BLaER1 (cell line): ENCODE measurements at regions not wholly inside any gene's neighbourhood (a gene's known extent, or its start where the extent isn't known, plus 50 kb on each side); places are given as distances from the start of the nearest gene placed in this dataset.

Experiments
- H3K27ac ChIP-seq: shearing (Covaris generic); formaldehyde crosslinking; 2 replicates; pipeline ENCODE4 v1.8.1; 2022
- H3K27me3 ChIP-seq: shearing (Covaris generic); formaldehyde crosslinking; 2 replicates; pipeline ENCODE4 v1.8.1; 2022
- H3K36me3 ChIP-seq: shearing (Covaris generic); formaldehyde crosslinking; 2 replicates; pipeline ENCODE4 v1.8.1; 2022
- H3K4me1 ChIP-seq: shearing (Covaris generic); formaldehyde crosslinking; 2 replicates; pipeline ENCODE4 v1.8.1; 2022
- H3K4me2 ChIP-seq: shearing (Covaris generic); formaldehyde crosslinking; 2 replicates; pipeline ENCODE4 v1.8.1; 2022
- H3K4me3 ChIP-seq: shearing (Covaris generic); formaldehyde crosslinking; 2 replicates; pipeline ENCODE4 v1.8.1; 2022
- H3K9ac ChIP-seq: shearing (Covaris generic); formaldehyde crosslinking; 2 replicates; pipeline ENCODE4 v1.8.1; 2022
- H3K9me3 ChIP-seq: shearing (Covaris generic); formaldehyde crosslinking; 2 replicates; pipeline ENCODE4 v1.8.1; 2022
- H4K20me1 ChIP-seq: shearing (Covaris generic); formaldehyde crosslinking; 2 replicates; pipeline ENCODE4 v1.8.1; 2022
- Cebpa-rat ChIP-seq: shearing (Covaris generic); IDR thresholded peaks from 2 replicates; pipeline ENCODE4 v1.8.1; 2022

DNA sequence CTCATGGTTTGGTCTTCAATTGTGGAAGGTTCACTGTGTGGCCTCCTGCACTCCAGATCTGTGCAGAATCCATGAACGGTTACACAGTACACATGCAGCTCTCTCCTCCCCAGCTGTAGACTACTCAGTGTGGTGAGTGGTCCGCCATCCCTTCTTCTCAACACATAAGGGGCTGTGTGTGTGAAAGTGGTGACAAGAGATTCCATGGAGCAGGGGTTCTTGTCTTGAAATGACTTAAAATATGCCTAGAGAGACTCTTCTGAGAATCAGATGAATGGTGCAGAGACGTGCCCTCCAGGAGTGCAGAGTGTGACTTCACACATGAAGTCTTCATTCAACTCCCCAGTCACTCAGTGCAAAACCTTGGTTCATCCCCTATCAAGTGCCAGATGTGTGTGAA is 151.0 kb upstream of the COPS8 start:
- H3K9me3 ChIP-seq: no peaks in the 10 kb centered on the region
- H3K4me2 ChIP-seq: no peak overlapping the region
- H3K27ac ChIP-seq: no peak overlapping the region
- no peak overlapping the region for H3K9ac ChIP-seq
- no peak for TF ChIP-seq Cebpa-rat
- H3K4me1 ChIP-seq: peaks cover 12% of the 10 kb centered on the region
- H3K36me3 ChIP-seq: no peaks in the 10 kb centered on the region
- H3K27me3 ChIP-seq: no peaks in the 10 kb centered on the region
- no peak overlapping the region for H3K4me3 ChIP-seq
- no peaks in the 10 kb centered on the region for H4K20me1 ChIP-seq

DNA sequence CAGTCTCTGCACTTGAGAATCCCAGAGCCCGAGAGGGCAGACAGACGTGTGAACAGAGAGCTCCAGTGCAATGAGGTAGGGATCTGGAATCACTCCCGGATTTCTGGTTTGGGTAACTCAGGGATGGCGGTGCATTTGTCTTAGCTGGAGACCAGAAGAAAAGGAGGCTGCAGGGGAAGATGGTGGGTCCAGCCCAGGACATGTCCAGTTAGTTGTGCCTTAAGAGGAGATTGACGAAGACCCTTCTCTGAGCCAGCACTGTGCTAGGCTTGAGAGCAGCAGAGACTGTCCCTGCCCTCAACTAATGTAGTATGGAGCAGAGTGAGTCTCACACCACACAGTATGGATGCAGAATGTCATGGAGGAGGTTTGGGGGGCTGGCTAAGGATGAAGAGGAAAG is 150.6 kb upstream of the COPS8 start:
- Histone ChIP-seq H3K4me2 (no peak overlapping the region), H3K4me1 (peaks cover 12% of the 10 kb centered on the region), H3K9ac (no peak overlapping the region), H3K27ac (no peak overlapping the region), H3K36me3 (no peaks in the 10 kb centered on the region), H3K4me3 (no peak overlapping the region), H4K20me1 (no peaks in the 10 kb centered on the region), H3K9me3 (no peaks in the 10 kb centered on the region), H3K27me3 (no peaks in the 10 kb centered on the region)
- no peak for TF ChIP-seq Cebpa-rat

DNA sequence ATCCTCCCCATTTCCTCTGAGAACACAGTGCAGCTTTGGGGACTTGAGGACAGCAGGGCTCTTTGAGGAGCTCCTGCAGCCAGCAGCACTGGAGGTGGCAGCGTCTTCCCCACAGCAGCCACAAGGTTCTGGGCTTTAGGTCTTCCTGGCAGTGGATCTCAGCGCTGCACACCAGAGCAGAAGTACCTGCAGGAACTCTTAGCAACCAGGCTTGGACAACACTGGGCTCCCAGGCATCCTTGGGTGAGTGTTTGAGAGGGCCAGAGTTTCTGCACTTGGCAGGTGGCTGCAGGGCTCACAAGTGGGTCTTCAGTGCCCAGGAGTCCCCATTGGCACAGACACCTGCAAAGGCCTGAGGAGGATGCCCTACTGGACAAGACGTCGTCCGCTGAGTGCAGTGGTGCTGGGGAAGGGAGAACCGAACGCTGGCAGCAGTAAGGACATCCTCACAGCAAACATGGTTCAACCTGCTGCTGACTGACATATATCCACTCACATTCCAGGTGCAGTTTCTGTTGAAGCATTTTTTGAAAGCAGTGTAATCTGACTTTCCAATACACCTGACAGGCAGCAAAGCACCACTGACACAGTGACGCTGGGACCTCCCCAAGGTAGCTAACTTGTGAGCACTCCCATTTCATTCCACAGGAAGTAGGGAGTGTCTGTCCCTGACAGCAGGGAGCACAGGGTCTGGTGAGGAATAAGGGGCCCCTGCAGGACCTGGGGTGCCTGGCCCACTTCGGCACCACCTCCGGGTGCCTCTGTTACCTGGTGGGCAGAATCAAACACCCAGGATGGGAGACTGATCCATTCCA is 149.9 kb upstream of the COPS8 start:
- Histone ChIP-seq H3K36me3 (no peaks in the 10 kb centered on the region), H3K4me1 (peaks cover 12% of the 10 kb centered on the region), H3K27ac (no peak overlapping the region), H4K20me1 (no peaks in the 10 kb centered on the region), H3K4me3 (no peak overlapping the region), H3K9ac (no peak overlapping the region), H3K4me2 (no peak overlapping the region), H3K9me3 (no peaks in the 10 kb centered on the region), H3K27me3 (no peaks in the 10 kb centered on the region)
- TF ChIP-seq Cebpa-rat: no peak

DNA sequence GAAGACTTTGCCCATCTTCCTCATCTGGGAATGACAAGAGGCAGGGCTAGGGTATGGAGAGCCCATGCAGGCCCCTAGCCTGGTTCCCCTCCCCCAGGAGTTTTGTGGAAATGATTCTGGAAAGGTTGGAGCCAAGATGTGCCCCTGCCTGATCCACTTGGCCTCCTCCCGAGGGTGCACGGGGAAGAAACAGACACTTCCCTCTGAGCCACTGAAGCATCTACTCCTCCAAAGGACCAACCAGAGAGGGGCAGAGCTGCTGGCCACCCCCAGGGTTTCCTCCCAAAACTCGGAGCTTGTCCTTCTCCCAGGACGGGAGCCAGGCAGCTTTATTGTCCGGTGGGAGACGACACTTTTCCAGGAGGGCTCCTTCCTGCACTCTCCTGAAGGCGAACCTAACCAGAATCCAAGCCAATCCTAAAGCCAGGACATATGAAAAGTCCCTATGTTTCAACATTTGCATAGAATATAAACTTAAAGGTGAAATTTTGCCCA is 149.2 kb upstream of the COPS8 start:
- Histone ChIP-seq H3K27ac (no peak overlapping the region), H3K9me3 (no peaks in the 10 kb centered on the region), H3K9ac (no peak overlapping the region), H3K4me1 (peaks cover 12% of the 10 kb centered on the region), H3K4me3 (no peak overlapping the region), H3K36me3 (no peaks in the 10 kb centered on the region), H4K20me1 (no peaks in the 10 kb centered on the region), H3K4me2 (no peak overlapping the region), H3K27me3 (no peaks in the 10 kb centered on the region)
- TF ChIP-seq Cebpa-rat: no peak

DNA sequence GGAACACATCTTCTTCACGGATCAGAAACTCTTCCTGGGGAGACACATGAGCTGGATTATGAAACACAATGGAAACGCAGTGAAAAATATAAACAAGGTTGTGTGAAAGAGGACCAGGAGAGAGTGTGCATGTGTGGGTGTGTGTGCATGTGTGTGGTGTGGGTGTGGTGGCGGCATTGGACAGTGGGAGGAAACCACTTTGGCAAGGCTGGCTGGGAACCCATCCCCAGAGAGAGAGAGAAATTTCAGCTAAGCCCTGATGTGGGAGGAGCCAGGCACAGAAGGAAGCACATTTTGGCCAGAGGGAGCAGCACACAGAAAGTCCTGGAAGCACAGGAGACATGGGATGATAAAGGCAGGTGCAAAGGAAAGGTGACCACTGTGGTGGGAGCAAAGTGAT is 147.6 kb upstream of the COPS8 start:
- Histone ChIP-seq H3K9ac (no peak overlapping the region), H3K4me3 (no peak overlapping the region), H3K27me3 (no peaks in the 10 kb centered on the region), H3K36me3 (no peaks in the 10 kb centered on the region), H3K4me1 (peaks cover 13% of the 10 kb centered on the region), H3K4me2 (peak overlapping the region; percentile 41), H3K27ac (no peak overlapping the region), H4K20me1 (no peaks in the 10 kb centered on the region), H3K9me3 (no peaks in the 10 kb centered on the region)
- TF ChIP-seq Cebpa-rat: no peak

DNA sequence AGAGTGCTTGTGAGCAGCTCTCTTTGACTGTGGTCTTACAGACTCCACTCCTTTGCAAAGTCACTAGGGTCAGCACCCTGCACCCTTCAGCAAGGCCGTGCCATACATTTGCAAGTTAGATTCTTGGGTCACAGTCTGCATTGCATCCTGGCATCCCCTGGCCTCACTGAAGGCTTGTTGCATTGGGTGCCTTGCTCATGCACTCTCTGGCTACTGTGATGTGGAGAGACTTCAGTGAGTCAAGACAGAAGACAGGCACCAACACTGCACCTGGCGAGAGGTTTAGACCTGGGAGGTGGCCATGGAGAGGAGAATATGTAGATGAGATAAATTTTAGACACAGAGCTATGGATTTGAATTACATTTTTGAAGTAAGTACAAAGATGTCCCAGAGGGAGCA is 146.4 kb upstream of the COPS8 start:
- no peak overlapping the region for H3K9ac ChIP-seq
- H3K36me3 ChIP-seq: no peaks in the 10 kb centered on the region
- no peak for TF ChIP-seq Cebpa-rat
- H3K4me1 ChIP-seq: peaks cover 21% of the 10 kb centered on the region
- no peaks in the 10 kb centered on the region for H3K27me3 ChIP-seq
- no peaks in the 10 kb centered on the region for H3K9me3 ChIP-seq
- no peaks in the 10 kb centered on the region for H4K20me1 ChIP-seq
- H3K4me3 ChIP-seq: no peak overlapping the region
- no peak overlapping the region for H3K27ac ChIP-seq
- H3K4me2 ChIP-seq: no peak overlapping the region

DNA sequence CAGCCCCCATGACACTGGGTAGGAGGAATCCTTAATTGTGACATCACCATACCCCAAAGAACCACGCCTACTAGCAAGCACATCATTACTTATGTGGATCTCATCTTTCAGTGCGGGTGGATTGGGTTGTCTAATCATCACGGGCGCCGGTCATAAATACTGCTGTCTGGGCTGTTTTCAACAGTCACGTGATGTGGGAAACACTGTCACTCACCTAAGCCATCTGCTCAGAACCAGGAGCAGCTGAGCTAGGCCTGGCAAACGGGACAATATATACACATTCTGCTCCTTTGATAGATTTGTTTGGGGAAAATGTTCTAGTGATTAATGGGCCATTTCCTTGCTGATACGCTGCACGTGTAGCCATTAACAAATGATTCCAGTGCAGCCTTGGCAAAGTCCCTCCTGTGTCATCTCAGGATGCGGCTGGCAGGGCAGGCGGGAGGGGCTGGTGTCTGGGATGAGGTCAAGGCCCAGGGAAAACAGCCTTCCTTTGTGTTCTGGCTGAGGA is 145.9 kb upstream of the COPS8 start:
- Histone ChIP-seq H3K36me3 (no peaks in the 10 kb centered on the region), H3K4me3 (no peak overlapping the region), H3K9ac (no peak overlapping the region), H3K4me1 (peaks cover 21% of the 10 kb centered on the region), H3K9me3 (no peaks in the 10 kb centered on the region), H4K20me1 (no peaks in the 10 kb centered on the region), H3K27ac (no peak overlapping the region), H3K27me3 (no peaks in the 10 kb centered on the region), H3K4me2 (no peak overlapping the region)
- no peak for TF ChIP-seq Cebpa-rat

DNA sequence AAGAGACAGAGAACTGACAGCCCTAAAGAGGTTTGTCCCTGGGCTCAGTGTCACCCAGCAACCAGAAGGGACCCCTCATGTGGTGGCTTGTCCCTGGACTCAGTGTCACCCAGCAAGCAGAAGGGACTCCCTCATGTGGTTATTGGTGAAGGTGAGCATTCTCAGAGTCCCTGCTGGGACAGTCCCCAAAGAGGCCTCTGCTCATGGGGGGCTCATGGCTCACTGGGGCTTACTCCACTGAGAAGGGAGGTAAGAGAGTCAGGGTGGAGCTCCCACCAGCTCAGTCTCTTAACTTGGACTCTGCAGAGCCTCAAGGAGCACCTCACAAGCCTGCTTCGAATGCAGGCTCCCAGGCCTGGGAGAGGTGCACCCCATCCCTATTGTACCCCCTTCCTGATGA is 145.2 kb upstream of the COPS8 start:
- no peak for TF ChIP-seq Cebpa-rat
- H3K9ac ChIP-seq: no peak overlapping the region
- H3K27me3 ChIP-seq: no peaks in the 10 kb centered on the region
- no peaks in the 10 kb centered on the region for H4K20me1 ChIP-seq
- no peak overlapping the region for H3K4me2 ChIP-seq
- H3K4me1 ChIP-seq: peaks cover 21% of the 10 kb centered on the region
- no peaks in the 10 kb centered on the region for H3K36me3 ChIP-seq
- H3K27ac ChIP-seq: no peak overlapping the region
- no peaks in the 10 kb centered on the region for H3K9me3 ChIP-seq
- H3K4me3 ChIP-seq: no peak overlapping the region

DNA sequence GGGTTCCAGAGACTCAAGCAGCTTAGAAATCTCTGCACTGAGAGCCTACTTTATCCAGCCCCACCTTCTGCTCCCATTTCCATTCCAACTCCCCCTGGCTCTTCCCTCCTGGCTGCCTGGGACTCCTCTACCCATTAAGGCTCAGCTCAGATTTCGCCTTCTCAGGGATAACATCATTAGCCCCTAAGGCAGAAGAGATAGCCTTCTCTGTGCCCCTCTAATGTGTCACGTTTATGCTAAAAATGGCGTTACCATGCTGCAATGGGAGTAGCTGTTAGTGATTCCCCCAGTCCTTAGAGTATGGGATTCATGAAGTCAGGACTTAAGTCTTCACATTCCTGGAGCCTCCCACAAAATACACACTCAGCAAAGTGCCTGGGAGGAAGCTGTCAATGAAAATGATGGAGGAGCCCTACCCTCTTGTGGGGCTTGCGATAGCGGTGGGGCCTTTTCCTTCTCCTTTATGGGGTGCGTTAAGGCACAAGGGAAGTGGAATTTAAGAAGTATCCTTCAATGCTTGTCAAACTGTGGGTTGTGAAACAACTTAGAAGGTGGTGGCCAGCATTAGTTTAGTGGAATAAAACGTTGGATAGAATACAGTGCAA is 144.7 kb upstream of the COPS8 start:
- no peak overlapping the region for H3K4me2 ChIP-seq
- no peaks in the 10 kb centered on the region for H3K9me3 ChIP-seq
- no peaks in the 10 kb centered on the region for H4K20me1 ChIP-seq
- H3K27me3 ChIP-seq: no peaks in the 10 kb centered on the region
- H3K4me3 ChIP-seq: no peak overlapping the region
- H3K4me1 ChIP-seq: peaks cover 21% of the 10 kb centered on the region
- no peak overlapping the region for H3K27ac ChIP-seq
- TF ChIP-seq Cebpa-rat: no peak
- H3K9ac ChIP-seq: no peak overlapping the region
- no peaks in the 10 kb centered on the region for H3K36me3 ChIP-seq

DNA sequence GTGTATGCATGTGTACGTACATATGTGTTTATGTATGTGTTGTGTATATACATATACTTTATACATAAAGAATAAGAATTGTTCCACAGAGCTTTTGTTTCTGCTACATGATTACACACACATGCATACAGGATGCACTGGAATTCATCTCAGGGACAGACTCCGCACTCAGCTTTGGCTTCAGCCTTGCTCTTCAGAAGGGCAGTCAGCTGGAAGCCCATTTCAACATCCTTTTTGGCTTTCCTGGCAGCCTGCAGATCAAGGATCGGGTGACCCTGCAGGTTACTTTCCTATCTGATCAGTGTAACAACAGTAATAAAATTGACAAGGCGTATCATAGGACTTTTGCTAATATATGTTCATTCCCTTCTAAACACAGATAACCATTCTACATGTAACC is 144.1 kb upstream of the COPS8 start:
- Histone ChIP-seq H3K27ac (no peak overlapping the region), H3K9ac (no peak overlapping the region), H3K4me2 (no peak overlapping the region), H3K4me1 (peaks cover 21% of the 10 kb centered on the region), H4K20me1 (no peaks in the 10 kb centered on the region), H3K36me3 (no peaks in the 10 kb centered on the region), H3K9me3 (no peaks in the 10 kb centered on the region), H3K27me3 (no peaks in the 10 kb centered on the region), H3K4me3 (no peak overlapping the region)
- no peak for TF ChIP-seq Cebpa-rat
